Loucy (cell line): ENCODE measurements at regions not wholly inside any gene's neighbourhood (a gene's known extent, or its start where the extent isn't known, plus 50 kb on each side); places are given as distances from the start of the nearest gene placed in this dataset.

Experiments
- H2AFZ ChIP-seq: fragments of 200-600 bp; sonication (generic); 2 replicates; pipeline ENCODE4 v1.6.0; 2016; ENCODE audit warnings: antibody characterized with exemption, mild to moderate bottlenecking, low read length, moderate library complexity
- H3F3A ChIP-seq: fragments of 200-600 bp; 2 replicates; pipeline ENCODE4 v1.6.0; 2016; ENCODE audit warnings: antibody characterized with exemption, low read depth, mild to moderate bottlenecking
- H3K27me3 ChIP-seq: fragments of 200-600 bp; sonication (generic); 2 replicates; pipeline ENCODE4 v1.6.1; 2014; ENCODE audit warnings: low read length, mild to moderate bottlenecking; ENCODE audit not compliant: insufficient read depth, poor library complexity, severe bottlenecking
- H3K36me3 ChIP-seq: fragments of 200-600 bp; sonication (generic); 2 replicates; pipeline ENCODE4 v1.6.1; 2016; ENCODE audit warnings: low read length; ENCODE audit not compliant: insufficient read depth
- H3K4me1 ChIP-seq: fragments of 200-600 bp; sonication (generic); 2 replicates; pipeline ENCODE4 v1.5.1; 2014; ENCODE audit warnings: low read length, mild to moderate bottlenecking; ENCODE audit not compliant: insufficient read depth, poor library complexity, severe bottlenecking
- H3K4me2 ChIP-seq: fragments of 200-600 bp; sonication (generic); 2 replicates; pipeline ENCODE4 v1.6.0; 2014; ENCODE audit warnings: antibody characterized with exemption, low read length, low read depth, mild to moderate bottlenecking; ENCODE audit not compliant: poor library complexity, severe bottlenecking
- H3K4me3 ChIP-seq: fragments of 200-600 bp; sonication (generic); 2 replicates; pipeline ENCODE4 v1.5.1; 2014; ENCODE audit warnings: low read length, mild to moderate bottlenecking, mixed read lengths; ENCODE audit not compliant: poor library complexity, severe bottlenecking
- H3K79me2 ChIP-seq: fragments of 200-600 bp; sonication (generic); 2 replicates; pipeline ENCODE4 v1.6.1; 2014; ENCODE audit warnings: low read length; ENCODE audit not compliant: insufficient read depth
- H3K9ac ChIP-seq: fragments of 200-600 bp; sonication (generic); 2 replicates; pipeline ENCODE4 v1.6.0; 2014; ENCODE audit warnings: mild to moderate bottlenecking, low read depth, low read length, moderate library complexity; ENCODE audit not compliant: poor library complexity, severe bottlenecking
- H3K9me2 ChIP-seq: fragments of 200-600 bp; sonication (generic); replicated peaks from 2 replicates; pipeline ENCODE4 v1.6.1; 2016; ENCODE audit warnings: low read depth, low read length, mixed read lengths
- H3K9me3 ChIP-seq: fragments of 200-600 bp; sonication (generic); 2 replicates; pipeline ENCODE4 v1.6.1; 2014; ENCODE audit warnings: mild to moderate bottlenecking, antibody characterized with exemption, low read length, low read depth; ENCODE audit not compliant: insufficient read depth
- H4K20me1 ChIP-seq: fragments of 200-600 bp; sonication (generic); 2 replicates; pipeline ENCODE4 v1.6.0; 2014; ENCODE audit warnings: antibody characterized with exemption, low read length, mild to moderate bottlenecking; ENCODE audit not compliant: insufficient read depth, poor library complexity, severe bottlenecking
- CTCF ChIP-seq: fragments of 200-600 bp; sonication (generic); conservative IDR thresholded peaks from 2 replicates; pipeline ENCODE4 v1.5.1; 2014; ENCODE audit warnings: mild to moderate bottlenecking, antibody characterized with exemption, low read length
- EZH2phosphoT487 ChIP-seq: fragments of 200-600 bp; IDR thresholded peaks from 2 replicates; pipeline ENCODE4 v1.6.1; 2018; ENCODE audit warnings: antibody characterized with exemption, mild to moderate bottlenecking, moderate library complexity, borderline replicate concordance

GRCh38 chr6:169022079-169022478, 231.6 kb downstream of the THBS2 start:
- Histone ChIP-seq H4K20me1 (no peaks in the 10 kb centered on the region), H3K9ac (no peak overlapping the region), H3K27me3 (no peaks in the 10 kb centered on the region), H3K9me3 (peaks cover 22% of the 10 kb centered on the region; the same call in 1 of the 2 replicates), H3K79me2 (no peaks in the 10 kb centered on the region), H3K4me2 (no peak overlapping the region), H3K4me1 (no peaks in the 10 kb centered on the region), H3K36me3 (no peaks in the 10 kb centered on the region), H3K9me2 (no peaks in the 10 kb centered on the region), H3K4me3 (no peak overlapping the region), H3F3A (no peaks in the 10 kb centered on the region), H2AFZ (no peak overlapping the region)
- TF ChIP-seq CTCF (no peak), EZH2phosphoT487 (no peak)

- Histone ChIP-seq H3F3A (no peaks in the 10 kb centered on the region), H3K4me3 (no peak overlapping the region), H3K27me3 (no peaks in the 10 kb centered on the region), H3K9ac (no peak overlapping the region), H2AFZ (no peak overlapping the region), H3K9me3 (peaks cover 25% of the 10 kb centered on the region; the same call in 1 of the 2 replicates), H3K9me2 (no peaks in the 10 kb centered on the region), H4K20me1 (no peaks in the 10 kb centered on the region), H3K79me2 (no peaks in the 10 kb centered on the region), H3K4me1 (no peaks in the 10 kb centered on the region), H3K4me2 (no peak overlapping the region), H3K36me3 (no peaks in the 10 kb centered on the region)
- no peak for TF ChIP-seq EZH2phosphoT487
- TF ChIP-seq CTCF: no peak
Observed at GRCh38 chr6:169020821-169021220, 232.8 kb downstream of the THBS2 start.

- H3K4me3 ChIP-seq: no peak overlapping the region
- no peak overlapping the region for H3K4me2 ChIP-seq
- no peaks in the 10 kb centered on the region for H3K9me2 ChIP-seq
- H3K9ac ChIP-seq: no peak overlapping the region
- no peak overlapping the region for H2AFZ ChIP-seq
- peaks cover 21% of the 10 kb centered on the region; the same call in 1 of the 2 replicates for H3K9me3 ChIP-seq
- H4K20me1 ChIP-seq: no peaks in the 10 kb centered on the region
- H3K4me1 ChIP-seq: no peaks in the 10 kb centered on the region
- no peaks in the 10 kb centered on the region for H3K36me3 ChIP-seq
- TF ChIP-seq EZH2phosphoT487: no peak
- no peak for TF ChIP-seq CTCF
- no peaks in the 10 kb centered on the region for H3K79me2 ChIP-seq
- no peaks in the 10 kb centered on the region for H3K27me3 ChIP-seq
- no peaks in the 10 kb centered on the region for H3F3A ChIP-seq
Observed at GRCh38 chr6:169019727-169020491, 233.7 kb downstream of the THBS2 start.
